ENCODE measurements at regions not wholly inside any gene's neighbourhood (a gene's known extent, or its start where the extent isn't known, plus 50 kb on each side); places are given as distances from the start of the nearest gene placed in this dataset.

DNA sequence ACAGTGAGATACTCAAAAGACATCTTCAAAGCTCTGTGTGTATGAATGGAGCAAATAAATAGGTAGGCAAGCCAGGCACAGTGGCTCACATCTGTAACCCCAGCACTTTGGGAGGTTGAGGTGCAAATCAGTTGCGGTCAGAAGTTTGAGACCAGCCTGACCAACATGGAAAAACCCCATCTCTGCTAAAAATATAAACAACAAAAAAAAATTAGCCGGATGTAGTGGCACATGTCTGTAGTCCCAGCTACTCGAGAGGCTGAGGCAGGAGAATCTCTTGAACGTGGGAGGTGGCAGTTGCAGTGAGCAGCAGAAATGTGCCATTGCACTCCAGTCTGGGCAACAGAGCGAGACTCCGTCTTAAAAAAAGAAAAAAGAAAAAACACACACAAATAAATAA is 945.1 kb upstream of the PIK3C3 start:
- TF ChIP-seq, protein P1, sequence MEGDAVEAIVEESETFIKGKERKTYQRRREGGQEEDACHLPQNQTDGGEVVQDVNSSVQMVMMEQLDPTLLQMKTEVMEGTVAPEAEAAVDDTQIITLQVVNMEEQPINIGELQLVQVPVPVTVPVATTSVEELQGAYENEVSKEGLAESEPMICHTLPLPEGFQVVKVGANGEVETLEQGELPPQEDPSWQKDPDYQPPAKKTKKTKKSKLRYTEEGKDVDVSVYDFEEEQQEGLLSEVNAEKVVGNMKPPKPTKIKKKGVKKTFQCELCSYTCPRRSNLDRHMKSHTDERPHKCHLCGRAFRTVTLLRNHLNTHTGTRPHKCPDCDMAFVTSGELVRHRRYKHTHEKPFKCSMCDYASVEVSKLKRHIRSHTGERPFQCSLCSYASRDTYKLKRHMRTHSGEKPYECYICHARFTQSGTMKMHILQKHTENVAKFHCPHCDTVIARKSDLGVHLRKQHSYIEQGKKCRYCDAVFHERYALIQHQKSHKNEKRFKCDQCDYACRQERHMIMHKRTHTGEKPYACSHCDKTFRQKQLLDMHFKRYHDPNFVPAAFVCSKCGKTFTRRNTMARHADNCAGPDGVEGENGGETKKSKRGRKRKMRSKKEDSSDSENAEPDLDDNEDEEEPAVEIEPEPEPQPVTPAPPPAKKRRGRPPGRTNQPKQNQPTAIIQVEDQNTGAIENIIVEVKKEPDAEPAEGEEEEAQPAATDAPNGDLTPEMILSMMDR (IDR thresholded peaks at IDR 0.05), result no peak
- TF ChIP-seq POLR2A (IDR thresholded peaks at IDR 0.05), result no peak
- no peak for TF ChIP-seq POLR2AphosphoS5 (IDR thresholded peaks at IDR 0.05)
